Activated CD8-positive, alpha-beta memory T cell treated with anti-CD3 and anti-CD28 coated beads, Interleukin-2, amount 10 ng/mL, durations not matched to agents 7 days and 5 days (primary cell): ENCODE measurements at regions not wholly inside any gene's neighbourhood (a gene's known extent, or its start where the extent isn't known, plus 50 kb on each side); places are given as distances from the start of the nearest gene placed in this dataset.
"Not testable (repeated sequence)": the region's sequence is repeated elsewhere in the genome, so short reads cannot be mapped to it uniquely, and the experiment has no call there.

Experiments
- ATAC-seq: fragments of 150-1000 bp; cut with Tn5 transposase; one replicate; pipeline ENCODE4 v1.10.0; 2021; ENCODE audit warnings: moderate library complexity
- CTCF ChIA-PET: fragments of 350-600 bp; sonication (Branson Sonifier 250); formaldehyde crosslinking; loops from one replicate; lab custom pipeline; 2021; ENCODE audit warnings: antibody characterized with exemption; lab: Charles Lee
- DNase-seq: peaks from one replicate; pipeline ENCODE4 v3.0.0-alpha.2; 2020
- H3K27ac Mint-ChIP-seq: one replicate; pipeline ENCODE4 v1.8.0; 2021; ENCODE audit warnings: mild to moderate bottlenecking, mixed read lengths
- H3K27me3 Mint-ChIP-seq: one replicate; pipeline ENCODE4 v1.8.0; 2021; ENCODE audit warnings: mixed read lengths
- H3K36me3 Mint-ChIP-seq: one replicate; pipeline ENCODE4 v1.8.0; 2021; ENCODE audit warnings: mild to moderate bottlenecking, mixed read lengths
- H3K4me1 Mint-ChIP-seq: one replicate; pipeline ENCODE4 v1.8.0; 2021; ENCODE audit warnings: mixed read lengths
- H3K4me3 Mint-ChIP-seq: one replicate; pipeline ENCODE4 v1.8.0; 2021; ENCODE audit warnings: mild to moderate bottlenecking, moderate library complexity, mixed read lengths
- H3K9me3 Mint-ChIP-seq: one replicate; pipeline ENCODE4 v1.8.0; 2022; ENCODE audit warnings: low read depth, mixed read lengths

DNA sequence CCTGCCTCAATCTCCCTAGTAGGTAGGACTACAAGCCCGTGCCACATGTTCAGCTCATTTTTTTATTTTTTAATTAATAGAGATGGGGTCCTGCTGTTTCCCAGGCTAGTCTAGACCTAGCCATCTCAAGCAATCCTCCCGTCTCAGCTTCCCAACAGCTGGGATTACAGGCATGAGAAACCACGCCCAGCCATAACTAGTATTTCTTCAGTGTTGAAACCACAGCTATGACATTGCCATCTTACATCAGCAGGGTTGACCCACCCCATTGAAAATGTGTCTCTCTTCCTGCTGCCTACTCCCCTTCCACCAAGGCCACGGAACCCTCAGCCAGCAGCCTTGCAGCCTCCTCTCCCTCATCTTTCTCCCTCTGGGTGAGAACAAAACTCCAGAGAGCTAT lies 62.1 kb upstream of the ZNF746 start:
- H3K9me3 Mint-ChIP-seq: no peaks in the 10 kb centered on the region
- H3K27me3 Mint-ChIP-seq: no peaks in the 10 kb centered on the region
- ATAC-seq: no peak
- DNase-seq: no peak
- CTCF ChIA-PET: no interaction called here
- peaks cover 46% of the 10 kb centered on the region for H3K36me3 Mint-ChIP-seq
- no peak overlapping the region for H3K4me3 Mint-ChIP-seq
- peaks cover 6% of the 10 kb centered on the region for H3K4me1 Mint-ChIP-seq
- no peak overlapping the region for H3K27ac Mint-ChIP-seq

GRCh38 chr7:149558149-149558861 lies 60.7 kb upstream of the ZNF746 start:
- no peak for ATAC-seq
- no peak overlapping the region for H3K27ac Mint-ChIP-seq

GRCh38 chr7:149556525-149556924 lies 58.9 kb upstream of the ZNF746 start:
- H3K27ac Mint-ChIP-seq: not testable (repeated sequence)

More at GRCh38 chr7:149558149-149558861, 60.7 kb upstream of the ZNF746 start:
- no peak overlapping the region for H3K4me3 Mint-ChIP-seq
- H3K4me1 Mint-ChIP-seq: peaks cover 6% of the 10 kb centered on the region
- no peaks in the 10 kb centered on the region for H3K27me3 Mint-ChIP-seq
- H3K9me3 Mint-ChIP-seq: no peaks in the 10 kb centered on the region
- CTCF ChIA-PET: no interaction called here
- DNase-seq: no peak
- peaks cover 39% of the 10 kb centered on the region for H3K36me3 Mint-ChIP-seq

DNA sequence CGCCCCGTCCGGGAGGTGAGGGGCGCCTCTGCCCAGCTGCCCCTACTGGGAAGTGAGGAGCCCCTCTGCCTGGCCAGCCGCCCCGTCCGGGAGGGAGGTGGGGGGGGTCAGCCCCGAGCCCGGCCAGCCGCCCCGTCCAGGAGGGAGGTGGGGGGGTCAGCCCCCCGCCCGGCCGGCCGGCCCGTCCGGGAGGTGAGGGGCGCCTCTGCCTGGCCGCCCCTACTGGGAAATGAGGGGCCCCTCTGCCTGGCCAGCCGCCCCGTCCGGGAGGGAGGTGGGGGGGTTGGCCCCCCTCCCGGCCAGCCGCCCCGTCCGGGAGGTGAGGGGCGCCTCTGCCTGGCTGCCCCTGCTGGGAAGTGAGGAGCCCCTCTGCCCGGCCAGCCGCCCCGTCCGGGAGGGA lies 57.2 kb upstream of the ZNF746 start:
- ATAC-seq, DNase-seq, H3K4me3 Mint-ChIP-seq, H3K4me1 Mint-ChIP-seq, H3K27me3 Mint-ChIP-seq, H3K27ac Mint-ChIP-seq, H3K9me3 Mint-ChIP-seq, CTCF ChIA-PET: not testable (repeated sequence)
- H3K36me3 Mint-ChIP-seq: peaks cover 52% of the 10 kb centered on the region

More at GRCh38 chr7:149556525-149556924, 58.9 kb upstream of the ZNF746 start:
- DNase-seq, CTCF ChIA-PET, H3K4me3 Mint-ChIP-seq, ATAC-seq, H3K27me3 Mint-ChIP-seq, H3K9me3 Mint-ChIP-seq, H3K4me1 Mint-ChIP-seq: not testable (repeated sequence)
- H3K36me3 Mint-ChIP-seq: peaks cover 49% of the 10 kb centered on the region

GRCh38 chr7:149553991-149554390 lies 56.4 kb upstream of the ZNF746 start:
- H3K4me3 Mint-ChIP-seq, ATAC-seq, H3K27me3 Mint-ChIP-seq, H3K4me1 Mint-ChIP-seq, CTCF ChIA-PET, DNase-seq, H3K27ac Mint-ChIP-seq, H3K9me3 Mint-ChIP-seq: not testable (repeated sequence)
- H3K36me3 Mint-ChIP-seq: peaks cover 59% of the 10 kb centered on the region

DNA sequence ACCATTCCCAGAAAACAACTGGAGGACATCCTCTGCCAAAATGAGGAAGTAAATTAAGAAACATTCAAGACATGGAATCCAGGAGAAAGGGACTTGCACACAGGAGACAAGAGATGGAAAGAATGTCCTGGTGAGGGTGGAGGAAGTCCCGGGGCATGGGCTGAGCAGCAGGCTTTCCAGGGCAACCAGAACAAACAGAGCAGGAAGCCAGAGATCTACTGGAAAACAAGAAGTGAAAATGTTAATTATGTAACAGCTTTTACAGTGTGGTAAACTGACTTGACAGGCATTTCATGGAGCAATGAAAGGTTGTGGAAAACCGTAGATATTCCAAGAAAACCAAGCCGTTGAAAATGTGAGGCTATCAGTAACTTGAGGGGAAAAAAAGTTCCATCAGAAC lies 55.2 kb upstream of the ZNF746 start:
- ATAC-seq (no peak), DNase-seq (no peak)
- Mint-ChIP-seq H3K27ac (no peak overlapping the region), H3K27me3 (no peaks in the 10 kb centered on the region), H3K9me3 (peaks cover 2% of the 10 kb centered on the region), H3K36me3 (peaks cover 65% of the 10 kb centered on the region), H3K4me1 (no peaks in the 10 kb centered on the region), H3K4me3 (no peak overlapping the region)
- CTCF ChIA-PET: no interaction called here
